MM.1S (cell line): ENCODE measurements at regions not wholly inside any gene's neighbourhood (a gene's known extent, or its start where the extent isn't known, plus 50 kb on each side); places are given as distances from the start of the nearest gene placed in this dataset.

Experiments
- CTCF ChIP-seq: fragments of 300-600 bp; sonication (generic); IDR thresholded peaks from 2 replicates; pipeline ENCODE4 v1.5.1; 2016; ENCODE audit warnings: antibody characterized with exemption, low read length, mixed read lengths
- EZH2 ChIP-seq: fragments of 300-600 bp; sonication (generic); optimal IDR thresholded peaks from 2 replicates; pipeline ENCODE3; 2017; ENCODE audit warnings: low read depth, mild to moderate bottlenecking, antibody characterized with exemption, low read length, mixed read lengths

DNA sequence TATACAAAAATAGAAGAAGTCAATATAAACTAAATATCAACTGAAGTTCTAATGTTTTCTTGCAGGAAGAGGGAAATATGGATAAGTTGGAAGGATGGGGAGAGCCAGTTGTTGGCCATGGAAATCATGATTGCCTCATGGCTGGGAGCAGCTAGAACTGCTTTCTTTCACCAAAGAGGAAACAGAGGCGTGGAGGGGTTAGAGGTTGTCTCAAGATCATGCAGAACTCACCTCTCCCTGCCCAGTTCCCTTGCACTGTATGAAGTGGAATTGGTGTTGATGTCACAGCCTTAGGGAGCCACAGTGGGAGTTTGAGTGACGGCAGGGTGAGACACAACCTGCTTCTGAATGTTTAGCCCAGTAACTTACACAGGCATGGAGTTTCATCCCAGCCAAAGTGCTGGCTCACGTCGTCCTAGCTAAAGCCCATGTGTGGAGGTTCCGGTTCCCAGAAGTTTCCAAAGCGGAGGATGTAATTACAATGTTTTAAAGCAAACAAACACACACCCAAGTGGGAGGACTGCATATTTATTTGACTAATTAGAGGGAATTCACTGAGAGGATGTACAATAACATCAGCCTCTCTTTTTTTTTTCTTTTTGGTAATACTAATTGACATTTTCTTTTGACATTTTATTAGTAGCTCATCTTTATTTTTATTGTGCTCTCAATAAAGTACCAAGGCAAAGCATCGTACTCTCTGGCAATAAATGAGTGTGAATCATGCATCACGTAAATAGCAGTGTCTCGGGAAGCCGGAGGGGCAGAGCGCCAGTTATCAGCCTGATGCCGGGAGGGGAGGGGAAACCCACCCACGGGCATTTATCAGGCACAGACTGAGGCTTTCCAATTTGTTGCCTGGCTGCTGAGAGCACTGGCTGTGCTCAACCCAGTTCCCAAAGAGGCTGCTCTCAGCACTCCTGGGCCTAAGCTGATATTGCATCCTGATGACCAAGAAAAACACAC, 118.7 kb upstream of the CDH5 start:
- no peak for TF ChIP-seq CTCF
- no peak for TF ChIP-seq EZH2
